Duodenal mucosa (tissue), 2 donors: ENCODE measurements at regions not wholly inside any gene's neighbourhood (a gene's known extent, or its start where the extent isn't known, plus 50 kb on each side); places are given as distances from the start of the nearest gene placed in this dataset.
"Not testable (repeated sequence)": the region's sequence is repeated elsewhere in the genome, so short reads cannot be mapped to it uniquely, and the experiment has no call there.

Experiments
- H3K27ac ChIP-seq: one replicate; pipeline ENCODE4 v1.7.0; 2013; ENCODE audit warnings: low read depth, low read length
- H3K27me3 ChIP-seq, 2 donors: one replicate each; pipeline ENCODE4 v1.7.0; 2013; ENCODE audit warnings: low read length in 2 of 2, control low read depth in 1 of 2; ENCODE audit not compliant: insufficient read depth in 2 of 2, control insufficient read depth in 1 of 2
- H3K36me3 ChIP-seq, 2 donors: one replicate each; pipeline ENCODE4 v1.7.0; 2013; ENCODE audit warnings: low read length in 2 of 2, control low read depth in 1 of 2; ENCODE audit not compliant: insufficient read depth in 2 of 2, control insufficient read depth in 1 of 2
- H3K4me1 ChIP-seq, 2 donors: one replicate each; pipeline ENCODE4 v1.7.0; 2013; ENCODE audit warnings: low read length in 2 of 2, control low read depth in 1 of 2; ENCODE audit not compliant: insufficient read depth in 2 of 2, control insufficient read depth in 1 of 2
- H3K4me3 ChIP-seq, 2 donors: one replicate each; pipeline ENCODE4 v1.7.0; 2013; ENCODE audit warnings: low read length in 2 of 2, low read depth in 1 of 2
- H3K9ac ChIP-seq, 2 donors: one replicate each; pipeline ENCODE4 v1.7.0; 2013; ENCODE audit warnings: low read length in 2 of 2, low read depth in 1 of 2
- H3K9me3 ChIP-seq, 2 donors: one replicate each; pipeline ENCODE4 v1.7.0; 2013; ENCODE audit warnings: low read length in 2 of 2, control low read depth in 1 of 2; ENCODE audit not compliant: control insufficient read depth in 1 of 2

DNA sequence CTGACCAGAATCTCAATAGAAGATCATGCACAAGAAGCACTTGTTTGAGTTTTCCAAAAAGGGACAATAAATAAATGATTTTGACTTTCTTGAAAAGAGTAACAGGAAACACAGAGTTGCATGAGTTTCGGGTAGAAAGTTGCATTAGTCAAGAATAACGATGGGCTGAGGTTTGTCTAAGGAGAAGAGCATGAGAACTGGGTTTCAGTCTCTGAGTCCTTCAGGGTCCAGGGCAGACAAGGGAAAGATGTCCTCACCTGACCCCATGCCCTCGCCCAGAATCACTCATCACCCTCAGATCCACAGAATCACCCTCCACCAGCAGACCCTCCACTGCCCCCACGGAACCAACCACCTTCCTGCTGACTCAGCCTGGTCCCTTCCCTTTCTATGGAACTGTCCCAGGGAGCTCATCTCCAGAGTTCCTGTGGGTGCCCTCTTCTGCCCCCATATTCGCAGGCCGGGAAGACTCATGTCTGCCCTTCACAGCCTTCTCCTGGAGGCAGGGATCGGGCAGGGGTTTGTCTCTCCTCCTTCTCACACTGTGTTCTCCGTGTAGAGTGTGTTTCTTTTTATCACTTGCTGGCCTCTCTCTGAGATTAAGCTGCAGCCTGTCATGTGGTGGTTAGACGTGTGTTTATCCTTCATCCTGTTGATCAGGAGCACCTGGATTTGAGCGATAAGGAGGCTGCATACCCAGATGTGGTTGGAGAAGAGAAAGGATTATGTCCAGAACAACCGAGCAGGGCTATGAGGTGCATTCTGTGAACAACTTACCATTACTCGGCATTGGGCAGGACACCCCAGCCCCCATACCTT is 442.6 kb downstream of the MAT2B start:
- H3K27me3 ChIP-seq, result no peaks in the 10 kb centered on the region
- no peak overlapping the region for H3K27ac ChIP-seq
- no peaks in the 10 kb centered on the region for H3K9me3 ChIP-seq
- H3K4me3 ChIP-seq, result no peak overlapping the region
- H3K36me3 ChIP-seq, result no peaks in the 10 kb centered on the region
- no peaks in the 10 kb centered on the region for H3K4me1 ChIP-seq
- H3K9ac ChIP-seq, result no peak overlapping the region

DNA sequence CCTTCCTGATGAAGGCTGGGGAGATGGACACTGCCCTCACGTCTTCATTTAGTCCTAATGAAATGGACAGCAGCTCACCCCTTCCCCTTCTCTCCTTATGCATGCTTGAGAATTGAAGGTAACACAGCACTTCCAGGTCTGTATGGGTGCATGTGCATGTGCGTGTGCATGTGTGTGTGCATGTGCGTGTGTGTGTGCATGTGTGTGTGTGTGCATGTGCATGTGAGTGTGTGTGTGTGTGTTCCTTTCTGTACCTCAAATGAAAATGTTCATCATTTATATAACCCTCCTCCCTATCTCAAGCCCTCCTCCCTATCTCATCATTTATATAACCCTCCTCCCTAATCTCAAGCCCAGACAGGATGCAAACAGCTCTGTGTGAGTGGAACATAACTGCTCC is 444.8 kb downstream of the MAT2B start:
- no peak overlapping the region for H3K9ac ChIP-seq
- H3K4me3 ChIP-seq, result no peak overlapping the region
- H3K4me1 ChIP-seq, result no peaks in the 10 kb centered on the region
- H3K27ac ChIP-seq, result no peak overlapping the region
- H3K27me3 ChIP-seq, result no peaks in the 10 kb centered on the region
- no peaks in the 10 kb centered on the region for H3K9me3 ChIP-seq
- H3K36me3 ChIP-seq, result no peaks in the 10 kb centered on the region

- no peaks in the 10 kb centered on the region for H3K36me3 ChIP-seq
- no peak overlapping the region for H3K9ac ChIP-seq
- H3K9me3 ChIP-seq, result no peaks in the 10 kb centered on the region
- no peak overlapping the region for H3K27ac ChIP-seq
- H3K4me1 ChIP-seq, result no peaks in the 10 kb centered on the region
- no peak overlapping the region for H3K4me3 ChIP-seq
- H3K27me3 ChIP-seq, result no peaks in the 10 kb centered on the region
Observed at GRCh38 chr5:163951069-163951468, 445.6 kb downstream of the MAT2B start.

DNA sequence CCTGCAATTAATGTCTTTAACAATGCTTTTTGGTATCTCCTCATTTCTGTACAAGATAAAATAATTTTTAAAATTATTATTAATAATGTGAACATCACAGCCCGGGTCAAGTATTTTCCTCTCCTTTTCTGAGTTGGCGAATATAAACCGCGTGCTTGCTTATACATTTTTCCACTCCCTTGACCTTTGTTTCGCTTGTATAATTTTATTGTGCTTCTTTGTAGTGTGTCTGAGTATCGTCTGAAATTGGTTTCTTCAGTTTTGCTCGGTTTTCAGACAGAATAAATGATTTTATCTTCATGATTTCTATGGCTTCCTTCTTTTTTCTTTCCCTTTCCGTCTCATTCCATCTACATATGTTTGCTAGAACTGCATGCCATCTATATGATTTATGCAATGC is 448.5 kb downstream of the MAT2B start:
- Histone ChIP-seq H3K4me1 (no peaks in the 10 kb centered on the region), H3K27ac (no peak overlapping the region)

DNA sequence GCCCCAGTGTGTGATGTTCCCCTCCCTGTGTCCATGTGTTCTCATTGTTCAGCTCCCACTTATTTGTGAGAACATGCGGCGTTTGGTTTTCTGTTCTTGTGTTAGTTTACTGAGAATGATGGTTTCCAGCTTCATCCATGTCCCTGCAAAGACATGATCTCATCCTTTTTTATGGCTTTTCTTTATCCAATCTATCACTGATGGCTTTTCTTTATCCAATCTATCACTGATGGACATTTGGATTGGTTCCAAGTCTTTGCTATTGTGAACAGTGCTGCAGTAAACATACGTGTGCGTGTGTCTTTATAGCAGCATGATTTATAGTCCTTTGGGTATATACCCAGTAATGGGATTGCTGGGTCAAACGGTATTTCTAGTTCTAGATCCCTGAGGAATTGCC is 455.8 kb downstream of the MAT2B start:
- not testable (repeated sequence) for H3K27me3 ChIP-seq, H3K9me3 ChIP-seq, H3K36me3 ChIP-seq

More for the DNA sequence above, 448.5 kb downstream of the MAT2B start:
- H3K9ac ChIP-seq, result no peak overlapping the region
- H3K27me3 ChIP-seq, result no peaks in the 10 kb centered on the region
- H3K4me3 ChIP-seq, result no peak overlapping the region
- H3K36me3 ChIP-seq, result no peaks in the 10 kb centered on the region
- H3K9me3 ChIP-seq, result no peaks in the 10 kb centered on the region

GRCh38 chr5:163963881-163964280 is 458.5 kb downstream of the MAT2B start:
- Histone ChIP-seq H3K27ac (no peak overlapping the region), H3K27me3 (no peaks in the 10 kb centered on the region), H3K4me1 (no peaks in the 10 kb centered on the region), H3K36me3 (no peaks in the 10 kb centered on the region), H3K9me3 (no peaks in the 10 kb centered on the region), H3K4me3 (no peak overlapping the region), H3K9ac (no peak overlapping the region)

More for the DNA sequence above, 455.8 kb downstream of the MAT2B start:
- not testable (repeated sequence) for H3K27ac ChIP-seq, H3K9ac ChIP-seq, H3K4me1 ChIP-seq, H3K4me3 ChIP-seq

GRCh38 chr5:163964671-163965070 is 459.3 kb downstream of the MAT2B start:
- H3K9me3 ChIP-seq, result no peaks in the 10 kb centered on the region
- no peak overlapping the region for H3K27ac ChIP-seq
- no peak overlapping the region for H3K9ac ChIP-seq
- no peaks in the 10 kb centered on the region for H3K4me1 ChIP-seq
- no peaks in the 10 kb centered on the region for H3K27me3 ChIP-seq
- no peaks in the 10 kb centered on the region for H3K36me3 ChIP-seq
- no peak overlapping the region for H3K4me3 ChIP-seq

DNA sequence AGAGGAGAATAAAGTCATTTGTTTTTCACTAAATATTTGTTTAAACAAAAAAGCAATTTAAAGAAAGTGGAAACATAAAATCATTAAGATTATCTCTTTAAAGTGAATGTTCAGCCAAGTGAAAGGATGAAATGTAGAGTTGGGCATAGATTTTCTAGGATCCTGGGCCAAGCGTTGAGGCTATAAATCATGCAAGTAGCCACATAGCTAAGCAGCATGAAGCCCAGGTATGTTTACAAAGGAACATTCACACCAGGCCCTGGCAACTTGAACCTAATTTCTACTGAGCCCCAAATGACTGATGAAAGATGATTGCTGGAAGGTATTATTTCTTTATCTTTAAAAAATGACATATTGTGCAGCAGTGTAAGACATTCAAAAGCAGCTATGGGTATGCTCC is 461.8 kb downstream of the MAT2B start:
- H3K36me3 ChIP-seq, result no peaks in the 10 kb centered on the region
- H3K4me3 ChIP-seq, result no peak overlapping the region
- no peaks in the 10 kb centered on the region for H3K4me1 ChIP-seq
- no peak overlapping the region for H3K9ac ChIP-seq
- H3K9me3 ChIP-seq, result no peaks in the 10 kb centered on the region
- no peak overlapping the region for H3K27ac ChIP-seq
- H3K27me3 ChIP-seq, result no peaks in the 10 kb centered on the region

- no peaks in the 10 kb centered on the region for H3K27me3 ChIP-seq
- H3K36me3 ChIP-seq, result no peaks in the 10 kb centered on the region
- H3K9ac ChIP-seq, result no peak overlapping the region
- no peak overlapping the region for H3K27ac ChIP-seq
- no peaks in the 10 kb centered on the region for H3K9me3 ChIP-seq
- no peak overlapping the region for H3K4me3 ChIP-seq
- H3K4me1 ChIP-seq, result no peaks in the 10 kb centered on the region
Observed at GRCh38 chr5:163968651-163969050, 463.2 kb downstream of the MAT2B start.

DNA sequence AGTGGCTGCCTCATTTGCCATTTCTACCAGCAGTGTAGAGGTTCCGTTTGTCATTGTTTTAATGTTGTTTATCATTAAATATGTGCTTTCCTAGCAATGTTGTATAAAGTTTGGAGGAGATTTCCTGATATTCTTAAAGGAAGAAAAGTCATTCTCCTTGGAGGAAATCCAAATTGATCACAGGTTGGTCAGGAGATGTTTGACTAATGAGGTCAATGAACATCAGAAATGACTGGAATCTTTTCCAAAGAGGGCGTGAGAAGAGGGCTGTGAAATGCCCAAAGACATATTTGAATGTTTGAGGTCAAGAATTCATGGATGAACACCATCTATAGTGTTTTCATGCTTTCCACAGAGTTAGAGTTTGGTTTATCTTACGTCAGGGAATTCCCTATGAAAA is 471.3 kb downstream of the MAT2B start:
- Histone ChIP-seq H3K9me3 (no peaks in the 10 kb centered on the region), H3K4me1 (no peaks in the 10 kb centered on the region), H3K4me3 (no peak overlapping the region), H3K36me3 (no peaks in the 10 kb centered on the region), H3K27ac (no peak overlapping the region), H3K9ac (no peak overlapping the region), H3K27me3 (no peaks in the 10 kb centered on the region)
